Transverse colon (tissue), 4 donors: ENCODE measurements at regions not wholly inside any gene's neighbourhood (a gene's known extent, or its start where the extent isn't known, plus 50 kb on each side); places are given as distances from the start of the nearest gene placed in this dataset.

ENCODE experiments used
- EP300 ChIP-seq: sonication (generic); formaldehyde crosslinking; IDR thresholded peaks from one replicate; pipeline ENCODE4 v1.6.1; 2017; ENCODE audit warnings: antibody characterized with exemption, low read depth
- POLR2A ChIP-seq: fragments of 450-650 bp; IDR thresholded peaks from one replicate; pipeline ENCODE4 v1.6.1; 2016; ENCODE audit warnings: antibody characterized with exemption, mild to moderate bottlenecking, moderate library complexity
- POLR2AphosphoS5 ChIP-seq, 3 donors: sonication (generic); formaldehyde crosslinking; IDR thresholded peaks; one replicate each; pipeline ENCODE4 v1.6.1; 2016; ENCODE audit warnings: antibody characterized with exemption in 3 of 3
- TF ChIP-seq, protein P1 (sequence below), 5 experiments: fragments of 200-600 bp in 3 of 5; fragments of 450-650 bp in 2 of 5; sonication (generic) in 3 of 5; IDR thresholded peaks; 1 replicate in 2 of 5; 2 replicates in 3 of 5; pipeline ENCODE4 v1.5.1; 2016 to 2017; ENCODE audit warnings: antibody characterized with exemption in 5 of 5, inconsistent platforms in 3 of 5, mild to moderate bottlenecking in 2 of 5, moderate library complexity in 1 of 5

DNA sequence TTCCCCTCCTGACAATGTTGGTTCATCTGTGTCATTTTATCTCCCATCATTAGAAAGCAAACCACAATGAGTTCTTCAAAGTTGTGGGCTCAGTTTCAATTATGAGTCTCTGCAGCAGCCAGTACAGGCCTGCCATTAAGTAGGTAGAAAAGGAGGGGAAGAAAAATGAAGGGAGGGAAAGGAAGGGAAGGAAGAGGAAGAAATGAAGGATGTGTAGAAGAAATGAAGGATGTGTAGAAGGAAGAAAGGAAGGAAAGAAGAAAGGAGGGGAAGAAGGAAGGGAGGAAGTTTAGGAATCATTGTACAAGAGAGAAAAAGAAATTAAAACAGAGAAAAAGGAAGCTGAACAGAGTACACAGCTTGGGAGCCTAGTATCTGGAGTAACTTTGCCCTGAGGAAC is 498.3 kb upstream of the DAB1 start:
- TF ChIP-seq, protein P1, sequence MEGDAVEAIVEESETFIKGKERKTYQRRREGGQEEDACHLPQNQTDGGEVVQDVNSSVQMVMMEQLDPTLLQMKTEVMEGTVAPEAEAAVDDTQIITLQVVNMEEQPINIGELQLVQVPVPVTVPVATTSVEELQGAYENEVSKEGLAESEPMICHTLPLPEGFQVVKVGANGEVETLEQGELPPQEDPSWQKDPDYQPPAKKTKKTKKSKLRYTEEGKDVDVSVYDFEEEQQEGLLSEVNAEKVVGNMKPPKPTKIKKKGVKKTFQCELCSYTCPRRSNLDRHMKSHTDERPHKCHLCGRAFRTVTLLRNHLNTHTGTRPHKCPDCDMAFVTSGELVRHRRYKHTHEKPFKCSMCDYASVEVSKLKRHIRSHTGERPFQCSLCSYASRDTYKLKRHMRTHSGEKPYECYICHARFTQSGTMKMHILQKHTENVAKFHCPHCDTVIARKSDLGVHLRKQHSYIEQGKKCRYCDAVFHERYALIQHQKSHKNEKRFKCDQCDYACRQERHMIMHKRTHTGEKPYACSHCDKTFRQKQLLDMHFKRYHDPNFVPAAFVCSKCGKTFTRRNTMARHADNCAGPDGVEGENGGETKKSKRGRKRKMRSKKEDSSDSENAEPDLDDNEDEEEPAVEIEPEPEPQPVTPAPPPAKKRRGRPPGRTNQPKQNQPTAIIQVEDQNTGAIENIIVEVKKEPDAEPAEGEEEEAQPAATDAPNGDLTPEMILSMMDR (IDR thresholded peaks at IDR 0.05): no peak
- TF ChIP-seq POLR2A (no peak), EP300 (no peak), POLR2AphosphoS5 (IDR thresholded peaks at IDR 0.05) (no peak)
